ENCODE measurements at regions not wholly inside any gene's neighbourhood (a gene's known extent, or its start where the extent isn't known, plus 50 kb on each side); places are given as distances from the start of the nearest gene placed in this dataset.
"Not testable (repeated sequence)": the region's sequence is repeated elsewhere in the genome, so short reads cannot be mapped to it uniquely, and the experiment has no call there.

- peak; percentile 77 for DNase-seq (ENCODE audit: low spot score)
These were observed 57.6 kb upstream of the ZNF519 start for GRCh38 chr18:14189858-14190257.

DNA sequence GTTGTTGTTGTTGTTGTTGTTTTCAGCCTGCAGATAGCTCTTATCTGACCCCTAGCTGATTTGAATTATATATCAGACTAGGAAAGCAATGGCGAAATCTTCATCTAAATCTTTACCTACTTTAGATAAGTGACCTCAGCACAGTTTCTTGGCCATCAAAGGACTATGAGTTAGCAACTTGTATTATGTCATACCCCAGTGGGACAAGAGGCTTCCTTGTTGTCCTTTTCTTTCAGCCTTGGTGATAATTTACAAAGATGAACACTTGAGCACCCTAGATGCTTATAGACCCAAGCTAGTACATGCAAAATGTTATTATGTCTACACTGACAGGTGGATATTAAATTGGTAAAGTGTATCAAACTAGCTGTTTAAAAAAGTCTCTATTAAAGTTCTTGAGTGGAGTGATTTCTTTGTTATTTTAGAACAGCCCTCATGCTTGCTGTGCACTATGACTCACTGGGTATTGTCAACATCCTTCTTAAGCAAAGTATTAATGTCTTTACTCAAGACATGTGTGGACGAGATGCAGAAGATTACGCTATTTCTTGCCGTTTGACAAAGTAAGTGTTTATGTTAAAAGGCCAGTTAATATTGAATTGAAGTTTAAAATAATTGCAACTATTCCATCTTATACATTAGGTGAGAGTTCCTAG is 56.6 kb upstream of the ZNF519 start:
- DNase-seq (ENCODE audit: low spot score) = not testable (repeated sequence)
